Loucy (cell line): ENCODE measurements at regions not wholly inside any gene's neighbourhood (a gene's known extent, or its start where the extent isn't known, plus 50 kb on each side); places are given as distances from the start of the nearest gene placed in this dataset.

Experiments used
- H2AFZ ChIP-seq: fragments of 200-600 bp; sonication (generic); 2 replicates; pipeline ENCODE4 v1.6.0; 2016; ENCODE audit warnings: antibody characterized with exemption, mild to moderate bottlenecking, low read length, moderate library complexity
- H3F3A ChIP-seq: fragments of 200-600 bp; 2 replicates; pipeline ENCODE4 v1.6.0; 2016; ENCODE audit warnings: antibody characterized with exemption, low read depth, mild to moderate bottlenecking
- H3K27me3 ChIP-seq: fragments of 200-600 bp; sonication (generic); 2 replicates; pipeline ENCODE4 v1.6.1; 2014; ENCODE audit warnings: low read length, mild to moderate bottlenecking; ENCODE audit not compliant: insufficient read depth, poor library complexity, severe bottlenecking
- H3K36me3 ChIP-seq: fragments of 200-600 bp; sonication (generic); 2 replicates; pipeline ENCODE4 v1.6.1; 2016; ENCODE audit warnings: low read length; ENCODE audit not compliant: insufficient read depth
- H3K4me1 ChIP-seq: fragments of 200-600 bp; sonication (generic); 2 replicates; pipeline ENCODE4 v1.5.1; 2014; ENCODE audit warnings: low read length, mild to moderate bottlenecking; ENCODE audit not compliant: insufficient read depth, poor library complexity, severe bottlenecking
- H3K4me2 ChIP-seq: fragments of 200-600 bp; sonication (generic); 2 replicates; pipeline ENCODE4 v1.6.0; 2014; ENCODE audit warnings: antibody characterized with exemption, low read length, low read depth, mild to moderate bottlenecking; ENCODE audit not compliant: poor library complexity, severe bottlenecking
- H3K4me3 ChIP-seq: fragments of 200-600 bp; sonication (generic); 2 replicates; pipeline ENCODE4 v1.5.1; 2014; ENCODE audit warnings: low read length, mild to moderate bottlenecking, mixed read lengths; ENCODE audit not compliant: poor library complexity, severe bottlenecking
- H3K79me2 ChIP-seq: fragments of 200-600 bp; sonication (generic); 2 replicates; pipeline ENCODE4 v1.6.1; 2014; ENCODE audit warnings: low read length; ENCODE audit not compliant: insufficient read depth
- H3K9ac ChIP-seq: fragments of 200-600 bp; sonication (generic); 2 replicates; pipeline ENCODE4 v1.6.0; 2014; ENCODE audit warnings: mild to moderate bottlenecking, low read depth, low read length, moderate library complexity; ENCODE audit not compliant: poor library complexity, severe bottlenecking
- H3K9me2 ChIP-seq: fragments of 200-600 bp; sonication (generic); replicated peaks from 2 replicates; pipeline ENCODE4 v1.6.1; 2016; ENCODE audit warnings: low read depth, low read length, mixed read lengths
- H3K9me3 ChIP-seq: fragments of 200-600 bp; sonication (generic); 2 replicates; pipeline ENCODE4 v1.6.1; 2014; ENCODE audit warnings: mild to moderate bottlenecking, antibody characterized with exemption, low read length, low read depth; ENCODE audit not compliant: insufficient read depth
- H4K20me1 ChIP-seq: fragments of 200-600 bp; sonication (generic); 2 replicates; pipeline ENCODE4 v1.6.0; 2014; ENCODE audit warnings: antibody characterized with exemption, low read length, mild to moderate bottlenecking; ENCODE audit not compliant: insufficient read depth, poor library complexity, severe bottlenecking
- EZH2phosphoT487 ChIP-seq: fragments of 200-600 bp; IDR thresholded peaks from 2 replicates; pipeline ENCODE4 v1.6.1; 2018; ENCODE audit warnings: antibody characterized with exemption, mild to moderate bottlenecking, moderate library complexity, borderline replicate concordance
- TF ChIP-seq, protein P1 (sequence below): fragments of 200-600 bp; sonication (generic); conservative IDR thresholded peaks from 2 replicates; pipeline ENCODE4 v1.5.1; 2014; ENCODE audit warnings: mild to moderate bottlenecking, antibody characterized with exemption, low read length

DNA sequence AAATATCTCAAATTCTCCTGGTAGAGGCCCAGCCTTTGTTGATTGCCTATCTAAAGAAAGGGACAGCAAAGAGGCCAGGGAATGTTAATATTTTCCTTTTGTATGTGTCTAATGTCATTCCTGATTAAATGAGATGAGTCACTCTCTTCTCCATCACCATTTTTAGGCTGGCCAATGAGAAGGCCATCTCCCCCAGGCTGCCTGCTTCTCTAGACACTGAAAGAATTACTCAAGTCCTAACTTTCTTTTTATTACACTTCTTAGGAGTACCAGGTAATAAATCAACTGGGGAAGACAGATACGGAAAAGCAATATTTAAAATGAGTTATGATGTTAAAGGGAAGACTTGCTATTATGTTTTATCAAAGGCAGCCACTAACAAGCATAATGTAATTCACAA, 259.2 kb upstream of the SORL1-AS1 start:
- H3K9me2 ChIP-seq: no peaks in the 10 kb centered on the region
- no peak overlapping the region for H3K4me3 ChIP-seq
- H3F3A ChIP-seq: no peaks in the 10 kb centered on the region
- no peaks in the 10 kb centered on the region for H3K9me3 ChIP-seq
- H4K20me1 ChIP-seq: no peaks in the 10 kb centered on the region
- H3K4me2 ChIP-seq: no peak overlapping the region
- H3K27me3 ChIP-seq: no peaks in the 10 kb centered on the region
- H3K9ac ChIP-seq: no peak overlapping the region
- H3K36me3 ChIP-seq: no peaks in the 10 kb centered on the region
- H3K79me2 ChIP-seq: no peaks in the 10 kb centered on the region
- TF ChIP-seq, protein P1, sequence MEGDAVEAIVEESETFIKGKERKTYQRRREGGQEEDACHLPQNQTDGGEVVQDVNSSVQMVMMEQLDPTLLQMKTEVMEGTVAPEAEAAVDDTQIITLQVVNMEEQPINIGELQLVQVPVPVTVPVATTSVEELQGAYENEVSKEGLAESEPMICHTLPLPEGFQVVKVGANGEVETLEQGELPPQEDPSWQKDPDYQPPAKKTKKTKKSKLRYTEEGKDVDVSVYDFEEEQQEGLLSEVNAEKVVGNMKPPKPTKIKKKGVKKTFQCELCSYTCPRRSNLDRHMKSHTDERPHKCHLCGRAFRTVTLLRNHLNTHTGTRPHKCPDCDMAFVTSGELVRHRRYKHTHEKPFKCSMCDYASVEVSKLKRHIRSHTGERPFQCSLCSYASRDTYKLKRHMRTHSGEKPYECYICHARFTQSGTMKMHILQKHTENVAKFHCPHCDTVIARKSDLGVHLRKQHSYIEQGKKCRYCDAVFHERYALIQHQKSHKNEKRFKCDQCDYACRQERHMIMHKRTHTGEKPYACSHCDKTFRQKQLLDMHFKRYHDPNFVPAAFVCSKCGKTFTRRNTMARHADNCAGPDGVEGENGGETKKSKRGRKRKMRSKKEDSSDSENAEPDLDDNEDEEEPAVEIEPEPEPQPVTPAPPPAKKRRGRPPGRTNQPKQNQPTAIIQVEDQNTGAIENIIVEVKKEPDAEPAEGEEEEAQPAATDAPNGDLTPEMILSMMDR: no peak
- TF ChIP-seq EZH2phosphoT487: no peak
- H2AFZ ChIP-seq: no peak overlapping the region
- H3K4me1 ChIP-seq: no peaks in the 10 kb centered on the region

DNA sequence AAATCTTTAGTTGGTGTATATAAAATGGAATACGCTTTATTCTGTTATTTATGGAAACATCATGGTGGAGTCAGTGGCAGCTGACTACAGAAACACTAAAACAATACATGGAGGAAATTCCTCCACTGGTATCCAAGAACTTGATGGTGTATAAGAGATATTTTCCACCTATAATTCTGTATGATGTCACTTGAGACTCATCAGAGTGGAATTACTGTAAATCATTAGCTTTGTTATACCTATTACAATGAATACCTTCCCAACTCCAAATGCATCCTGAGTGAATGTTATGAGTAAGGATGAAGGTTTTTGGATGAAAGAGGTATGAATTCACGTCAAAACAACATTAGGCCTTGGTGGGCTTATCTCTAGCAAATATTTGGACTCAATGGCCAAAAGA, 258.5 kb upstream of the SORL1-AS1 start:
- Histone ChIP-seq H3K9me2 (no peaks in the 10 kb centered on the region), H3K9me3 (no peaks in the 10 kb centered on the region), H3K9ac (no peak overlapping the region), H3K79me2 (no peaks in the 10 kb centered on the region), H3K4me3 (no peak overlapping the region), H4K20me1 (no peaks in the 10 kb centered on the region), H3K36me3 (no peaks in the 10 kb centered on the region), H3K4me2 (no peak overlapping the region), H2AFZ (no peak overlapping the region), H3K27me3 (no peaks in the 10 kb centered on the region), H3K4me1 (no peaks in the 10 kb centered on the region), H3F3A (no peaks in the 10 kb centered on the region)
- TF ChIP-seq, protein P1: no peak
- no peak for TF ChIP-seq EZH2phosphoT487

- Histone ChIP-seq H3K4me2 (no peak overlapping the region), H3K9ac (no peak overlapping the region)
Observed at GRCh38 chr11:121706884-121707420, 254.2 kb upstream of the SORL1-AS1 start.

More at GRCh38 chr11:121706884-121707420, 254.2 kb upstream of the SORL1-AS1 start:
- H4K20me1 ChIP-seq: no peaks in the 10 kb centered on the region
- H3K9me3 ChIP-seq: no peaks in the 10 kb centered on the region
- no peaks in the 10 kb centered on the region for H3K4me1 ChIP-seq
- H3K79me2 ChIP-seq: no peaks in the 10 kb centered on the region
- H3F3A ChIP-seq: no peaks in the 10 kb centered on the region
- H3K4me3 ChIP-seq: no peak overlapping the region
- no peak overlapping the region for H2AFZ ChIP-seq
- no peaks in the 10 kb centered on the region for H3K9me2 ChIP-seq
- TF ChIP-seq, protein P1: no peak
- no peak for TF ChIP-seq EZH2phosphoT487
- H3K27me3 ChIP-seq: no peaks in the 10 kb centered on the region
- H3K36me3 ChIP-seq: no peaks in the 10 kb centered on the region
